ENCODE measurements at regions not wholly inside any gene's neighbourhood (a gene's known extent, or its start where the extent isn't known, plus 50 kb on each side); places are given as distances from the start of the nearest gene placed in this dataset.

GRCh38 chr5:28254846-28255245, 1216.5 kb upstream of the CDH9 start:
- no peak for DNase-seq (ENCODE audit: low spot score)

DNA sequence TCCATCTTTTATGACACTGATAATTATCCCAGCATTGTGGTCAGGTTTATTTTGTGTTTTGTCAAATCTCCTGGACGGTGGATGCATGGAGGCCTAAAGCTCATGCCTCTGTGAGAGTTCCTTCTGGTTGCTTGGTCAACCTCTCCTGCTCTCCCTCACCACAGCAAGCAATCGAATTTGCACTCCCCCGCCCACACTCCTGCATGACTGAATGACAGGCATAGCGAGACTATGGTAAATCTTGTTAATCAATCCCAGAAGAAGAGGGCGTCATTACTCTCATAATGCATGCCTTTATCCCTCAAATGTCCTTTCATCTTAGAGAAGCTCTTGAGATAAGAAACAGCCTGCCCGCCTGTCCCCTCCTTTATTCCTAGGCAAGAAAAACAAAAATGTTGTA, 1215.0 kb upstream of the CDH9 start:
- no peak for DNase-seq (ENCODE audit: low spot score)

DNA sequence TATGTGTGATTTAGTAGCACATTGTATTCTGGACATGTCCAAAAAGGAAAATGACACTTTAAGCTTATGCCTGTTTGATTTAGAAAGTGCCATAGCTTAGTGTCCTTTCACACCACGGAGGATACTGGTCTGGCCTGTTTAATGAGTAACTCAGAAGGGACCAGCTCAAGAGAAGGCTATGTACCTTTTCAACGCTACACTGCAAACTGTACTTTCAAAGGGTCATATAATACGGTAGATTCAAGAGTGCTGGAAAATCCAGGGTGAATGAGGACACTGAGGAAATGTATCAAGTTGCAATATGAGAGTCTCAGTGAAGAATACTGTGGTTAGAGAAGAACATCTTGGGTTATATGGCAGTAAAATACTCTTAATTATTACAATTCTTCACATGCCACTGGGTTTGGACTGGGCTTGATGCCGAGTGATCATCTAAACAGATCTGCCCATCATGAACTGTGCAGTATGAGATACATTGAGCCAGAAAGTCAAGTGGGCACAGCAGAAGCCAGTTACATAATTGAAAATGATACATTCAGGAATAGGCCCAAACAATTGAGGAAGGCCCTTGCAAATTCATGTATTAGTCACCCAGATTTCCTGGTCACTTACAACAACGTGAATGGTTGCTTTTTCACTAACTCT, 1211.5 kb upstream of the CDH9 start:
- no peak for DNase-seq (ENCODE audit: low spot score)

DNA sequence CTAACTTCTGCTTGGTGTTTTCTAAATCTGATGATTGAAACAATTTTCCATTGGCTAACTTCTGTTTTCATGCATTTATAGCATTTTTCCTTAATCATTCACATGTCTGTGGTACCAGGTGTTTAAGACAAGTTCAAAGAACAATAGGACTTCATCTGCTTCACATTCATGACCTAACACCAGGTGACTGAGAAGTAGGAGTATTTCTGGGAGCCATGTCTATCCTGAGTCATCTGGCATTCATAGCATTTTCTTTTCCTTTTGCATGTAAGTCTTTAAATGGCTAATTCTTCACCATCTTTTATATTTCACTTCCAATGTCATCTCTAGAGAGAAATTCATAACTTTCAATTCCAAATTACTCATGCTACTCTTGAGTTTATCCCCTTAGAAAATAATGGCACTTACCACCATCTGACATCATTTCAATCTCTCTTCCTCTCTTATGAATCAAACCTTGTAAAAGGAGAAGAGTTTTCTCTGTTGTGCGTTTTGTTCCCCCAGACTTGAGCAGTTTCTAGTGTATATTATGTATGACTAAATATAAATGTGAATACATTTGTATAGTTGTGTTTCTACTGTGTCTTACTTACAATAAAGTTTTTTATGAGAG, 1196.1 kb upstream of the CDH9 start:
- no peak for DNase-seq (ENCODE audit: low spot score)

- DNase-seq (ENCODE audit: low spot score): no peak
Measured at GRCh38 chr5:28226407-28226806, 1188.0 kb upstream of the CDH9 start.

- DNase-seq (ENCODE audit: low spot score): no peak
Measured at GRCh38 chr5:28219539-28219938, 1181.2 kb upstream of the CDH9 start.

GRCh38 chr5:28217695-28218094, 1179.3 kb upstream of the CDH9 start:
- DNase-seq (ENCODE audit: low spot score): no peak

DNA sequence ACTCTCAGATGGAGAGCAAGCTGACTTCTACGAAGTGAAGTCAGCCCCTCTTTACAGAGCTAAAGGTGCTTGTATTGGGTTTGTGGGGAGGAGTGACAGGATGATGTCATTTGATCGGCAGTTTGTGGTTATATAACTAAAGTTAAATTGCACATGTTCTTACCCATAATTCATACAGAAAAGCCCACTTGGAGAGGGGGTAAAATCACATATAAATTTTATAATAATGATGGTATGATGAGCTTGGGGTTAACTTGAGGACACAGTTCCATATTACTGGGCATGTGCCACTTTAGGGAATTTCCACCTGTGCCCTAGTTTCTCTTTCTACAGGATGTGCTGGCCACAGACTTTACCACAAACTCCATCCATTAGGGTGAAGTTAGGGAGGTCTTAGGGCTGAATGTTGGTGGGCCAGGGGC, 1178.6 kb upstream of the CDH9 start:
- no peak for DNase-seq (ENCODE audit: low spot score)

GRCh38 chr5:28215091-28215490, 1176.7 kb upstream of the CDH9 start:
- no peak for DNase-seq (ENCODE audit: low spot score)

- no peak for DNase-seq (ENCODE audit: low spot score)
Measured at GRCh38 chr5:28214292-28214691, 1175.9 kb upstream of the CDH9 start.

GRCh38 chr5:28208356-28208755, 1170.0 kb upstream of the CDH9 start:
- DNase-seq (ENCODE audit: low spot score): no peak

DNA sequence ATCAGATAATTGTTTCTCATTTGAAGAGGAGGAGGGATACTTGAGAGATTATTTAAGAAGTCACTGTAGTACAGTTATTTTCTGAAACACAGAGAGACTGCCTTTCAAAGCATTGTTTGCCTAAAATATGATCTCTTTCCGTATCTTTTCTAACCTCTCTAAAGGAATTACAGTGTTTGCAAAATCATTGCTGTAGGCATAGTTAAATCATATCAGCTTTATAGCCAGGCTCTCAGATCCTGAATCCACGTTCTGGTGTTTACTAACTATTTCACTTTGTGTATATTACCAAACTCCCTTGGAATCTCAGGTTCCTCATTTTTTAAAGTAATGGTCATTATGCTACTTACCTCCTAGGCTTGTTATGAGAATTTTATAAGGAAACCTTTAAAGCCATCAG, 1151.6 kb upstream of the CDH9 start:
- no peak for DNase-seq (ENCODE audit: low spot score)

- no peak for DNase-seq (ENCODE audit: low spot score)
Measured at GRCh38 chr5:28174691-28175090, 1136.3 kb upstream of the CDH9 start.

- DNase-seq (ENCODE audit: low spot score): no peak
Measured at GRCh38 chr5:28165096-28165495, 1126.7 kb upstream of the CDH9 start.

- no peak for DNase-seq (ENCODE audit: low spot score)
Measured at GRCh38 chr5:28164568-28164967, 1126.2 kb upstream of the CDH9 start.

DNA sequence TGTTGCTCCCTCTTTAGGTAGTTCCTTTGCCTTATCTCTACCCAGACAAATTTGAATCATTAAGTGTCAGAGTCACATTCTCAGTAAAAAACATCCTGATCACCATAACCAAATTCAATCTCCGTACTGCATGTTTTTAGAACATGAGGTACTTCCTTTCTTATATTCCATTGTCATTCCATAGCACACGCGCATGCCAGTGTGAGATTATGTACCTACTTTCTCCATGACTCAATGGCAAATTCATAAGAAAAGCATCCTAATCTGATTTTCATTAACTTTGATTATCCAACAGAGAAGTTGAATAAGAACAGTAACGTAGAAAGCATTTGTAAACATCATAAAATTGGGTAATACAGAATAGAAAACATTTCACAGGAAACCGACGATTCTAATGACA, 1118.6 kb upstream of the CDH9 start:
- DNase-seq (ENCODE audit: low spot score): no peak

GRCh38 chr5:28143519-28143918, 1105.1 kb upstream of the CDH9 start:
- DNase-seq (ENCODE audit: low spot score): no peak

- DNase-seq (ENCODE audit: low spot score): no peak
Measured at GRCh38 chr5:28132151-28132550, 1093.8 kb upstream of the CDH9 start.

GRCh38 chr5:28117691-28118090, 1079.3 kb upstream of the CDH9 start:
- DNase-seq (ENCODE audit: low spot score): no peak

DNA sequence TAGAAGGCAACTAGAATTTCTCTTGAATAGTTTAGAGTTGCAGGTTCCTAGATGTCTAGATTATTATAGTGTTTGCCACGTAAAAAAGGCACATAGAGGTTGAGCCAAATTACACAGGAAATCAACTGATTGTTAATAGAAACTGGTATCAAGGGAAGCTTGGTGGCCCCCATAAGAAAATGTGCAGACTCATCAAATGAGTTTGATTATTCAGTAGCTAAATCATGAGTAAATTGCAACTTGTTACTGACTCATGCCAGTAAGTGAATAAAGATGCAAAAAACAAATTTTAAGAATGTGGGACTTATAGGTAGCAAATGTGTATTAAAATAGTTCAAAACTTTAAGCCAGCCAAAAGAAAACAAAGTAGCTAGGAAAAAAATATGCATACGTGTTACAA, 1078.9 kb upstream of the CDH9 start:
- DNase-seq (ENCODE audit: low spot score): no peak

GRCh38 chr5:28110781-28111180, 1072.4 kb upstream of the CDH9 start:
- no peak for DNase-seq (ENCODE audit: low spot score)

- DNase-seq (ENCODE audit: low spot score): no peak
Measured at GRCh38 chr5:28104080-28104479, 1065.7 kb upstream of the CDH9 start.

- DNase-seq (ENCODE audit: low spot score): no peak
Measured at GRCh38 chr5:28084069-28084468, 1045.7 kb upstream of the CDH9 start.

DNA sequence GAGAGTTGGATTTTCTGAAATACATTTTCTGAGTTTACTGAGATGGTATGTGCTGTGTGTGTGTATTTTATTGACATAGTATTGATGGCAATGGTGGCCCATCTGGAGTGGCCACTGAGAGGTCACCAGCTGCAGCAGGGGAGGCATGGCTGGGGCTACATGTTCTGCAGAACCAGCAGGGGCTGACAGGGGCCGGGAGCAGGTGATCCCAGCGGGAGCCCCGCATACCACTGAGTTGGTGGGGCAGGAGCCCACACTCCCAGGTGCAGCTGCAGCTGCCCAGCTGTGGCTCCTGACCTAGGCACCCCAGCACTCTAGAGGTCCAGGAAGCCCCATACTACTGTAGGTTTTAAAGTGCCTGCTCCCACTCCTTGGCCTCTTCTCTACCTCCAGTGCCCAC, 1044.2 kb upstream of the CDH9 start:
- DNase-seq (ENCODE audit: low spot score): no peak

Data from mesenteric fat pad (tissue), 1 donor.